ENCODE measurements at regions not wholly inside any gene's neighbourhood (a gene's known extent, or its start where the extent isn't known, plus 50 kb on each side); places are given as distances from the start of the nearest gene placed in this dataset.
"Not testable (repeated sequence)": the region's sequence is repeated elsewhere in the genome, so short reads cannot be mapped to it uniquely, and the experiment has no call there.

- not testable (repeated sequence) for DNase-seq
Measured at GRCh38 chr10:109809954-109810353, 113.4 kb downstream of the XPNPEP1 start.

- not testable (repeated sequence) for DNase-seq
Measured at GRCh38 chr10:109801191-109801590, 122.1 kb downstream of the XPNPEP1 start.

GRCh38 chr10:109790647-109791046 lies 132.7 kb downstream of the XPNPEP1 start:
- no peak for DNase-seq

- DNase-seq: no peak
Measured at GRCh38 chr10:109784236-109784635, 139.1 kb downstream of the XPNPEP1 start.

- no peak for DNase-seq
Measured at GRCh38 chr10:109783286-109783685, 140.0 kb downstream of the XPNPEP1 start.

- DNase-seq: no peak
Measured at GRCh38 chr10:109780997-109781396, 142.3 kb downstream of the XPNPEP1 start.

- no peak for DNase-seq
Measured at GRCh38 chr10:109778993-109779392, 144.3 kb downstream of the XPNPEP1 start.

GRCh38 chr10:109774121-109774440 lies 149.2 kb downstream of the XPNPEP1 start:
- DNase-seq: no peak

- no peak for DNase-seq
Measured at GRCh38 chr10:109773288-109774120, 149.8 kb downstream of the XPNPEP1 start.

GRCh38 chr10:109770663-109771062 lies 152.6 kb downstream of the XPNPEP1 start:
- no peak for DNase-seq

GRCh38 chr10:109769966-109770365 lies 153.3 kb downstream of the XPNPEP1 start:
- no peak for DNase-seq

GRCh38 chr10:109765838-109766237 lies 157.5 kb downstream of the XPNPEP1 start:
- no peak for DNase-seq

GRCh38 chr10:109762555-109762954 lies 160.8 kb downstream of the XPNPEP1 start:
- no peak for DNase-seq

- DNase-seq: not testable (repeated sequence)
Measured at GRCh38 chr10:109757670-109758069, 165.6 kb downstream of the XPNPEP1 start.

GRCh38 chr10:109746861-109747260 lies 176.4 kb downstream of the XPNPEP1 start:
- DNase-seq: no peak

GRCh38 chr10:109744020-109744419 lies 179.3 kb downstream of the XPNPEP1 start:
- no peak for DNase-seq

- DNase-seq: no peak
Measured at GRCh38 chr10:109743574-109743973, 179.7 kb downstream of the XPNPEP1 start.

- no peak for DNase-seq
Measured at GRCh38 chr10:109743146-109743545, 180.2 kb downstream of the XPNPEP1 start.

- DNase-seq: no peak
Measured at GRCh38 chr10:109741712-109742111, 181.6 kb downstream of the XPNPEP1 start.

- DNase-seq: no peak
Measured at GRCh38 chr10:109740436-109740835, 182.9 kb downstream of the XPNPEP1 start.

- no peak for DNase-seq
Measured at GRCh38 chr10:109737626-109738025, 185.7 kb downstream of the XPNPEP1 start.

- DNase-seq: no peak
Measured at GRCh38 chr10:109737009-109737408, 186.3 kb downstream of the XPNPEP1 start.

GRCh38 chr10:109735776-109736175 lies 187.5 kb downstream of the XPNPEP1 start:
- DNase-seq: no peak

GRCh38 chr10:109732254-109732965 lies 190.9 kb downstream of the XPNPEP1 start:
- no peak for DNase-seq
